OCI-M2 (cell line): ENCODE measurements at regions not wholly inside any gene's neighbourhood (a gene's known extent, or its start where the extent isn't known, plus 50 kb on each side); places are given as distances from the start of the nearest gene placed in this dataset.

Experiments
- DNase-seq: peaks from one replicate; lab custom pipeline; 2025; ENCODE audit not compliant: unreplicated experiment; lab: John Stamatoyannopoulos, UW

DNA sequence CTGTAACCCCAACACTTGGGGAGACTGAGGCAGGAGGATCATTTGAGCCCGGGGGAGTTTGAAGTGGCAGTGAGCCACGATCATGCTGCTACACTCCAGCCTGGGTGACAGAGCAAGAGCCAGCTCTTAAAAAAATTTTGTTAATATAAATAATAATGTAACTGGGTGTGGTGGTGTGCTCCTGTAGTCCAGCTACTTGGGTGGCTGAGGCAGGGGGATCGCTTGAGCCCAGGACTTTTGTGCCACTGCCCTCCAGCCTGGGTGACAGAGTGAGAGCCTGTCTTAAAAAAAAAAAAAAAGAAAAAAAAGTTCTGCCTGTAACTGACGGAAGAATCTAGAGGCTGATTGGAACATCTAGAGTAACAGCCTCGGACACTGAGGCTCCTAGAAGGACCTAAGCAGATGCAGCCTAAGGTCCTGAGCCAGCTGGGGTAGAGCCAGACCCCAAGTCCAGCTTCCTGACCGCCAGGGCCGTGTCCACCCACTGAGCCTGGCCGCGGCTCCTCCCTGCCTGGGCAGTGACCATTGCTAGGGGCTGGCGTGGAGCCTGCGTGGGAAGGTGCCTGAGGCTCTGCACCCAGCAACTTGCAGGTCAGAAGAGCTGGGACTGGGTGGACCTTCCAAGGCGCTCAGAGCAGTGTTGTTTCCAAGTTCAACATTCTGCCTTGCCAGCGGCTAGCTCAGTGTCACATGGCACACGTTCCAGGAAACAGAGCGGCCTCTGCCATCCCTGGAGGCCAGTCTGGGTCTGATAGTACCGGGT lies 209.4 kb upstream of the CIBAR2 start:
- no peak for DNase-seq

DNA sequence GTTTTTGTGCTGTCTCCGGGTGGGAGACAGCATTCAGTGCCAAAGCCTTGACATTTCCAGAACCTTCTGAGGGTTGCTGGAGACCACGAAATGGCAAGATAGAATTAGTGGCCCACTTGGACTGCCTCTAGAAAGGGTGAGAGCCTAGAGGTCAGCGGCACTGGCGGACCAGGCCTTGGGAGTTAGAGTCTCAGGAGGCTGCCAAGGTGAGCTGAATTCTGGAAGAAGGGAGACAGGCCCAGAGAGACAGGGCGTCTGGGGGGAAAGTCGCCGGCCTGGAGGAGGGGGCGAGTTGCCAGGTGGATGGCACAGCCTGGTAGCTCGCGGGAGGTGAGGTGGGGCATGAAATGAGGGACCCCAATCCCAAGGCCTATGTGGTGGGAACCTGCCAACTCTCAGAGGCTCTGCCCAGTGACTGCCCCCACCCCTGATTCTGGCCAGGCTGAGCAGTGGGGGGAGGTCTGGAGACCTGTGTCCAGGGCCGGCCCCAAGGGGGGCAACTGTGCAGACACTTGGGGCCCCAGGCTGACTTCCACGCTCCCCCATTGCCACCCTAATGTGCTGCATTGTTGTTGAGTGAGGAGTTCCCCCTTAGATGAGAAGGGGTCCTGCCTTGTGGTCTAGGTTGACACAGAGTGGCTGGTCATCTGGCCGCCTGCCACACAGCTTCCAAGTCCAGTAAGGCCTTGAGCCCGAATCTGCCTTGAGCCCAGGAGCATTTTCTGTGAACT lies 211.1 kb upstream of the CIBAR2 start:
- DNase-seq: no peak

DNA sequence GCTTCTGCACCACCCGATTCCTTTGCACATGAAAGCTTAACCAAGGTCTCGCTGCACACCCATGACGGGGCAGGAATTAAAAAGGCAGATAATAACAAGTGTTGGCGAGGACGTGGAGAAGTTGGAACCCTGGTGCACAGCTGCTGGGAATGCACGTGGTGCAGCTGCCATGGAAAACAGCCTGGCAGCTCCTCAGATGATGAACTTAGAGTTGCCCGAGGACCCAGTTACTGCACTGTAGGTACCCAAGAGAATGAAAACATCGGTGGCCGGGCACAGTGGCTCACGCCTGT lies 211.6 kb upstream of the CIBAR2 start:
- no peak for DNase-seq

DNA sequence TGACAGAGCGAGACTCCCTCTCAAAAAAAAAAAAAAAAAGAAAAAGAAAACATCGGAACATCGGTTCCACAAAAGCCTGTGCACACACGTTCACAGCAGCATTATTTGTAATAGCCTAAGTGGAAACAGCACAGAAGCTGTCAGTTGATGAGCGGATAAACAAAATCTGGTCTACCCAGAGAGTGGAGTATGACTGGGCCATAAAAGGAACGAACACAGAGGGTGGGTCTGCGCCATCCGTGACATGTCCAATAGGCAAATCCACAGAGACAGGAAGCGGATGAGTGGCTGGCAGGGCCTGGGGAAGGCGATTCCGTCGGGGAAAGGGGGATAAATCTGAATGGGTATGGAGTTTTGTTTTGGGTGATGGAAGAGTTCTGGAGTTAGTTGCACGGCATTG lies 212.2 kb upstream of the CIBAR2 start:
- no peak for DNase-seq

DNA sequence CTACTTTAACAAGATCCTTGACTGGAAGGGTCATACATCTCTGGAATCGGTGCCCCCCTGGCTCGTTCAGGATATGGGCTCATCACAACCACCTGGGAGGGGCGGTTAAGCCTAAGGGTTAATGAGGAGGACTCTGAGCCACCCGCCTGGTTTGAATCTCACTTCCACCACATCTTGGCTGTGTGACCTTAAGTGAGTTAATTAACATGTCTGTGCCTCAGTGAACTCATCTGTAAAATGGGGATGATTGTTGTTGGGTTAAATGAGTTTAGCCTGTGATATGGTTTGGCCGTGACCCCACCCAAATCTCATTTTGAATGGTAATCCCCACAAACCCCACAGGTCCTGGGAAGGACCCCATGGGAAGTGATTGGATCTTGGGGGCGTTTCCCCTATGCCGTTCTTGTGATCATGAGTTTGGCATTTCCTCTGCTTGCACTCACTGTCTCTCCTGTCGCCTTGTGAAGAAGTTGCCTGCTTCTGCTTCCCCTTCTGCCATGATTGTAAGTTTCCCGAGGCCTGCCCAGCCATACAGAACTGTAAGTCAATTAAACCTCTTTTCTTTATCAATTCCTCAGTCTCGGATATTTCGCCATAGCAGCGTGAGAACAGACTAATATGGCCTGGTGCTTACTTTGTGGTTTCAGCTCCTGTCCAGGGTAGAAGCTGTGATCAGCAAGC lies 214.0 kb upstream of the CIBAR2 start:
- no peak for DNase-seq

DNA sequence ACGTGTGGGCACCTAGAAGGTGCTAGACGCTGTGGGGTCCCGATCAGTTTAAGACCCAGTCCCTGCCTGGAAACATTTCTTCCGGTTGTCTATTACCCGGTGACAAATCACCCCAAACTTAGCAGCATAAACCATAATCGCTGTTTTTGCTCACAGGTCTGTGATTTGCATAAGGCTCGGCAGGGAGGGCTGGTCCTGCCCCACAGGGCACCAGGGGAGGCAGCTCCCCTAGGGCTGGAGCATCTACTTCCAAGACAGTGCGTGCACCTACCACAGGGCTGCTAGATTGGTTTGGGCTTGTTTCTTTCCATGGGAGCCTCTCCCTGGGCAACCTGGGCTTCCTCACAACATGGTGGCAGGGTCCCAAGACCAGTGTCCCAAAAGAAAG lies 214.5 kb upstream of the CIBAR2 start:
- DNase-seq: no peak

DNA sequence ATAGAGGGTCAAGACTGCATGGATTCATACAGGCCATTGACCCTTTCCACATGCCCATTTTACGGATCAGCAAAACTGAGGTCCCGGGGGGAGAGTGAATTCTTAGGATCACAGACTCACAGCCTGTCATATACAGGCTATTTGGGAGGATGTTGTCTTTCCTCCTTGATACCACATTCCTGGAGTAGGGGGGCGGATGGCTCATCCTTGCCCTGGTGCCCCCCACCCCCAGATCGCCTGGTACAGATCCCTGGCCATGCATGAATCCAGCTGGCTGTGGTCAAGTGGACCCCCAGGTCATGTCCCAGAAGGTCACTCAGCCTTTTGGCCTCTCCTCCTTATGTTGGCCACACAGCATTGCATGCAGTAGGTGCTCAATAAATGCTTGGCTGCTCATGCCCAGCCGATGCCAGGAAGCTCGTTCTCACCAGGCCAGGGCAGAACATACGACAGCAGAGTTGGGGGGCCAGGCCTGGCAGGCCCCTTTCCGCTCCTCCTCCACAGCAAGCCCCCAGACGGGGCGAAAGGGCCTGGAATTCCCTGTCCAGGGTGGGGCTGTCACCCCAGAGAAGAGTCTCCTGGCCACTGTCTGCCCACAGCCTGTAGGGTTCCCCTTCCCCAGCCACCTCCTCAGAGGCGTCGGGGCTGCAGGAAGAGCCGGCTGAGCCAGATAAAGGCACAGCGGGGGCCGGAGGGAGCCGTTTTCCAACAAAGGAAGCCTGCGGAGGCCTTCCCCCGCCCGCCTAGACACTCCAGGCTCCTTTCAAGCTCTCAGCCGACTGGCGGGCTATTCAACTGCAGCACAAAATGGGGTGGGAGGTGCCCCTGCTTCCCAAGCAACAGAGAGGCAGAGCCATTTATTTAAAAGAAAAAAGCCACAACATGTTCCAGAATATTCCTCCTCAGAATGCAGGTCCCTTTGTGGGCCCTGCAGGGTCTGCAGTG lies 215.7 kb upstream of the CIBAR2 start:
- DNase-seq: peak; percentile 64

DNA sequence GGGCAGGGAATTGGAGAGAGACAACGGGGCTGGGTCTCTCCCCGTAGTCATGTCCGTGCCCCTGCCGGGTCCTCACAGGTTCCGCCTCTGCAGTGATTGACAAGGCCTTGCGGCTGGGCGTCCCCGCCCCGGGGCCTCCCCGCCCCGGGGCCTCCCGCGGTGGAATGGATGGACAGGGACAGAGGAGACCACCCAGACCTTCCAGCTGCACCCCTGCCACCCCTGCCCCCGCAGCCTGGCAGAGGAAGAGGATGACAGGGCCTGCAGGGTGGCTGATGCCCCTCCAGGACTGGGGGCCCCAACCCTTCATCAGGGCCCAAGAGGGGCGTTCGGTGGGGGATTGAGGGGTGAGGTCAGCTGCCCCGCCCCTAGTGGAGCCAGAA lies 216.4 kb upstream of the CIBAR2 start:
- peak; percentile 64 for DNase-seq

DNA sequence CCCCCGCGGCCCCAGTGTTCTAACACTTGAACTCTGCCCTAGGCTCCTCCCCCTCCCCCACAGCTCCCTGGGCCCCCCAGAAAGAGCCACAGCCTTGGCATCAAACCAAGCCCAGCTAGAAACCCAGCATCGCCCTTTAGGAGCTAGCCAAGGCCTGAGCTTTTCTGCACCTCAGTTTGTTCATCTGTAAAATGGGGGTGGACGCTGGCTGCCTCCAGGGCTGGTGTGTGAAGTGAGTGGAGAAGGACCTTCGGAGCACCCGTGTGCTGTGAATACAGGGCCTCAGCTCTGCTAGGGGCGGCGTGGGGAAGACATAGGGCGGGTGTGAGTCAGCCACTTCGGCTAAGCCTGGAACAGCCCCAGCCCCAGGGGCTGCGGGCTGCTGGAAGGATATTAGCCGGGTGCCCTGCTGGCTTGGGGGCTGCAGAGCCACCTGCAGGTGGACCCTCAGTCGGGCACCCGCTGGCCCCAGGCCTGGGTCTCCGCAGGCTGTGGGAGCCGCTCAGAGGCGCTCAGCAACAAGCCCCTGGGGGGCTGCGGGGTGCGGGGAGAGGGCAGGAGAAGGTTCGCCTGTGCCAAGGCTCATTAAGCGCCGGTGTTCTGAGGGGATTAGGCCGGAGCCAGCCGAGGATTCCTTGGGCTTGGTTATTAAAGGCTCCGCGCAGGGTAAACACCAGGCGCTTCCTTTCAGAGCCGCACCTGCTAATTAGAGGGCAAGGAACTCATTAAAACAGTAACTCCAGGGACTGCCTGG lies 217.0 kb upstream of the CIBAR2 start:
- no peak for DNase-seq

DNA sequence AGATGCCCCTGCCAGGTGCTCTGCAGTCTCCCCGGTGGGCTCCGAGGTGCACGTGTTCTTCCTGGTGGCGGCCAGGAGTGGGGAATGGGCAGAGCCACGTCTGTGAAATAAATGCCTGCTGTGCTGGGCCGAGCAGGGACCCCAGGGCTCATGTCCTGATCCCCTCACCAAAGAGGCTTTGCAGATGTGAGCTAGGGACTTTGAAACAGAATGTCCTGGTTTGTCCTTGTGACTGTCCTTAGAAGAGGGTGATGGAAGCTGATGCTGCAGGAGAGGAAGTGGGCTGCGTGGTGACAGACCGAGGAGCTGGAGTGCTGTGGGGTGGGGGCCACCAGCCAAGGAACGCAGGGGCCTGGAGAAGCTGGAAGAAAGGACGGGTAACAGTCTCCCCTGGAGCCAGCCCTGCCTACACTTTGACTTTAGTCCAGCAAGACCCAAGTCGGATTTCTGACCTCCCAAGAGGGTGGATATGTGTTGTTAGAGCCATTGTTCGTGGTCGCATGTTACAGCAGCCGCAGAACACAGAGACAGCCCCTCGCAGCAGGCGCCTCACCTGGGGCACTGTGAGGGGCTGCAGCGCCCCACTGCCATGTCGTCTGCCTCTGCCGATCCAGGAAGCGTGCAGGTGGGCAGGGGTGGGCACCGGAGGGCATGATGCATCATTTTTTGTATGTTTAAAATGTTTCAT lies 217.9 kb upstream of the CIBAR2 start:
- DNase-seq: no peak

DNA sequence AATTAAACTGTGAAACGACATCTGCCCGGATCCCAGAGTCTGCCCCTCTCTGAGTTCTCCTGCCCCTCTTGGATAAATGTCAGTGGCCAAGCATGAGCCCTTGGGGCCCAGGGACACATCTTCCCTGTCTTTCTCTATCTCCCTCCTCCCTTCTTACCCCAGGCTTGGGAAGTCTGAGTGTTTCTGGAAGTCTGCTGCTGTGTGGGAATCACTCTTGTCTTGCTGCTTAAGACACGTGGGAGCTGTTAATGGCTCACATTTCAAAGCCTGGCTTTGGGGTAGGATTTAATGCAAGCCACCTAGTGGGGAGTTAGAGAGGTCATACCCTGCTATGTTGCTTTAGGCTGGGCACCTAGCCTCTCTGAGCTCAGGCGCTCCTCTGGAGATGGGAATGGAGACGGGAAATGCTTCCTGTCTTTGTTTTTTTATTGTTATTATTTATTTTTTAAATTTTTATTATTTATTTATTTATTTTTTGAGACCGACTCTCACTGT lies 218.5 kb upstream of the CIBAR2 start:
- no peak for DNase-seq

DNA sequence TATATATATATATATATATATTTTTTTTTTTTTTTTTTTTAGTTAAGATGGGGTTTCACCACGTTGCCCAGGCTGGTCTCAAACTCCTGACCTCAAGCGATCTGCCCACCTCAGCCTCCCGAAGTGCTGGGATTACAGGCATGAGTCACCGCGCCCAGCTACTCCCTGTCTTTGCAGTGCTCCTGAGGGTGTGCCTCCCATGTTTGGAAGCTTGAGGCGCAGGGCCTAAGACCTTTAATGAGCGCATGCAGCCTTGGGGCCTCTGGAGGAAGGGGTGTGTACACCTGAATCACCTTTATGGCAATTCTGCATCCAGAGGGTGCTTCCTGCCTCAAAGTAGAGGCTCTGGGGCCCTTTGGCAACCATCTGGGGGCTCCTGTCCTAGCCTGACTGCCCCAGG lies 219.4 kb upstream of the CIBAR2 start:
- DNase-seq: no peak

DNA sequence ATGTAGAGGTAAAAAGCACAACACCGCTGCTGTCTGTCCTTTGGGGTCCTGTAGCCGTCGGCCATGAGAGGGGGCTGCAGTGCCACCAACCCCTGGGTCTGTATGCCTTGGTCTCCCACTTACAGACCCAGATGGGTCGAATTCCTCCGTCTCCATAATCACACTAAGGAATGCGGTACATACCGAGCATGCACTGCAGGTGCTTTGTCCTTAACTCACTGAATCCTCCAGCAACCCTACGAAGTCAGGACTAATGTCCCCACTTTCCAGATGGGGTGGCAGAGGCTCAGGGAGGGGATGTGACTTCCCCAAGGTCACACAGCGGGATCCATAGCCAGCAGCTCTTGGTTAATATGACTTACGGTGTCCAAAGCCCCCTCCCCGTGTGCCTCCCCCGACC lies 219.9 kb upstream of the CIBAR2 start:
- no peak for DNase-seq

DNA sequence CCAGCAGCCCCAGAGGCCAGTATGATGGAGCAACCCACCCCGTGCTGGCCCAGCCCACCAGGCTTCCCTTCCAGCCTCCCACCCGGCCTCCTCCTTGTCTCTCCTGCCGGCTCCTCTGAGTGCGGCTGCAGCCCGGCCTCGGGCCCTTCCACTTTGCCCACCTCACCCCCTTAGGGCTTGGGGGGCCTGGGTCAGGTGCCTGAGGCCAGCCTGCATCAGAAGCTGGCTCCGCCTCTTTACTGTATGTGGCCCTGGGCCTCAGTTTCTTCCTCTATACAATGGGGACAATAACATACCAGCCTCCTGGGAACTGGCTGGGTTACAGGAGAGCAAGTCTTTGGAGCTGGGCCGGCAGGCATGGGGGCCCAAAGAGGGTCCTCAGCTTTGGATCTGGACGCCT lies 221.1 kb upstream of the CIBAR2 start:
- no peak for DNase-seq

DNA sequence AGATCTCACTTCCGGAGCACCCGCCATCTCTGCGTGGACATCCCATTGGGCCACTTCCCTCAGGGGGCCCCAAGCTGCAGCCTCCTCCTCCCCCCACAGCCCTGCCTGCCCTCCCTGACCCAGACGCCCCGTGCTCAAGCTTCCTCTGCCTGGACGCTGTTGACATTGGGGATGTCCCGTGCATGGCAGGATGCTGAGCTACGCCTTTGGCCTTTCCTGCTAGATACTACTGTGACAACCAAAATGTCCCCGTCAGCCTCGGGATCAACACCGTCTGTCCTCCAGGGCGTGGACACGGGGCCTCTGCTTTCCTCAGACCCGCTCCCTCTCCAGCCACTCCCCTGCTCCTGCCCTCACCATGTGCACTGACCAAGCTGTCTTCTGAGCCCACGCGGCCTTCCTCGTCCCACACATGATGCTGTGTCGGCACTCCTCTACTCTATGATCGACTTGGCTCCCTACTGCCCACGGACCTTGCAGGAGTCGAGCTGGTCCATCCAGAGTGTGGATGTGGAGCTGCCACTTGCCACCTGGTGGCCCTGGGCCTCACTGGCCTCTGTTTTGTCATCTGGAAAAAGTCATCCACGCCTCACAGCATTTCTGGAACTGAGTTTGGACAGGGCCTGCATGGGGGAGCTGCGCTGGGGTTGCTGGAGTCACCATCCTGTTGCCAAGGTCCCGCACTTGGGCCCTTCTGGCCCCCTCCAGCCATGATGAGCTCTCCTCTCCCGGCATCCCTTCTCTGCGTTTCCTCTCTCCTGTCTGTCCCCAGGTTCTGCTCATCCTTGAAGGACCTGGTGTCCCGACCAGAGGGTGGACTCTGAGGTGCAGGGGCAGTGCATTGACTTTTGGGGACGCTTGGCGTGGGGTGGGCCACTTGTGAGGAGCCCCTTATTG lies 221.7 kb upstream of the CIBAR2 start:
- no peak for DNase-seq

DNA sequence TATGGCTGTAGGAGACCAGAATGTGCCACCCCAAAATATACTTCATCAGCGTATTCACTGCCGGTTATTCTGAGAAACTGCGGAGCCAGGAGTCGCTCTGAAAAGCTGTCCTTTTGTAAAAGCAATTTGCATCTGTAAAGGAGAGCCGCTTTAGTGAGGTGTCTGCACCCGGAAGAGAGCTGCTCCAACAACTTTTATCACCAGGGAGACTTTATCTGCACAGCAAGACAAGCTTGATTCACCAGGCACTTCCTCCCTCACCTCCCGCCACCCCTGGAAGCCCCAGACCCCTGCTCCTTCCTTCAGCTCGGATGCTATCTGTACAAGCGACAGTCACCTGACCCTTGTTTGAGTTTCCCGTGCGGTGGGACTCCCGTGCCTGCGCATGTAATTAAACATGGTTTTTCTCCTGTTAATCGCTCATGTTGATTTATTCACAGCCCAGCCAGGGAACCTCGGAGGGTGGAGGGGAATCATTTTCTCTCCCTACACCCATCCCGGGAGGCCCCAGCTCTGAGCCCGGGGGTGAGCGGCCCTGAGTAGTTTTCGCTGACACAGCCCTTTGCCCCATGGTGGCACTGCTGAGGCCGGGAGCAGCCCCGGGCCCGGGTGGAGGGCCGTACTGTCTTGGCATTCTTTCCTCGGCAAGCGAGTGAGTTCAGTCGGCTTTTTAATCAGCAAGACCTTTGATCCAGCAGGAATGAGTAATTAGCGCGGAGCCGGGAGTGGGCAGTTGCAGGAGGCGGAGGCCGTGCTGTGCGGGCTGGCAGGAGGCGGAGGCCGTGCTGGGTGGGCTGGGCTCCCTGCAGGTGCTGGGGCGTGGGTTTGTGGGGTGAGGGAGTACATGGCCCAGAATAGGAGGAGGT lies 222.7 kb upstream of the CIBAR2 start:
- DNase-seq: no peak

DNA sequence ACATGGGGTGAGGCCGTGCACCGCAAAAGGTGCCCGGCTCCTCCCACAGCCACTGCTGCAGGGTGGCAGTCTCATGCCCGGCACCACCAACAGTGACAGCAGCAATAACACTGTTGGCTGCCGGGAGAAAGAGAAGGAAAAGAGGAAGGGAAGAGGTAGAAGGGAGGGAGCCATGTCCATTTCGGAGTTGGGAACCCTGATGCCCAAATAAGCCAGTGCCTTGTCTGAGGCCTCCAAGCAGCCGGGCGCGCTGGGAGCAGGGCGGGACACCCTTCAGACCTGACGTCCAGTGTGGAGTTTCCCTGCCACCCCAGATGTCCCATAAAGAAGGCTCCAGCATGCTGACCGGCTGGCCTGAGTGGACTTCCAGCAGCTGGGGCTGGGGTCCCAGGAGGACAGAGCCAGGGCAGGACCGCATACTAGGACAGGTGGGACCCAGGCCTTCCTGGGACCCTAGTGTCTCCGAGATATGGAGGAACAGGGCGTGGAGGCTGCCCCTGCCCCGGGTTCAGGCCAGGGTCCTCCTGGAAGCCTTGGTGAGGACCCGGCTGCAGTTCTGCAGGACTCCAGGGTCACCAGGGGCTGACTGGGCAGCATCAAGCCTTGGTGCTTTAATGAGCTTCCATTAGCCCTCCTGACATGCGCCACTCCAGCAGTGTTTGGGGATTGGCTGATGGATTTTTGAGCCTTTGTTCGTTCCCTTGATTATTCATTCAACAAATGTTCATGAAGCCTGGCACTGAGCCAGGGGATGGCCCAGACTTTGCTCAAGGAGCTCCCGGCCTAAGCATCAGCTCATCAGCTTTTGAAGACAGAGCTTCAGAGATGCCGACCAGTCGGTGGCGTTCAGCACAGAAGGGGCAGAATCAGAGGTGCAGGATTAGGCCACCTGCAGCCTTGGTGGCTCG lies 223.6 kb upstream of the CIBAR2 start:
- DNase-seq: no peak
